Breast epithelium (tissue), 4 donors: ENCODE measurements at regions not wholly inside any gene's neighbourhood (a gene's known extent, or its start where the extent isn't known, plus 50 kb on each side); places are given as distances from the start of the nearest gene placed in this dataset.

ENCODE experiments used
- DNase-seq, 2 donors: peaks; one replicate each; pipeline ENCODE4 v3.0.0-alpha.2; 2019; ENCODE audit warnings: low spot score in 2 of 2
- H3K27ac ChIP-seq, 2 donors: fragments of 200-600 bp; sonication (generic) in 1 of 2; one replicate each; pipeline ENCODE4 v1.5.1; 2016 to 2019; ENCODE audit warnings: mild to moderate bottlenecking in 1 of 2
- H3K27me3 ChIP-seq, 2 donors: fragments of 200-600 bp; sonication (generic) in 1 of 2; one replicate each; pipeline versions ENCODE4 v1.5.1 to v1.6.0; 2017 to 2019; ENCODE audit warnings: control low read depth in 1 of 2, mild to moderate bottlenecking in 1 of 2
- H3K36me3 ChIP-seq: fragments of 200-600 bp; one replicate; pipeline ENCODE4 v1.5.1; 2019
- H3K4me1 ChIP-seq, 2 donors: fragments of 200-600 bp; sonication (generic); one replicate each; pipeline ENCODE4 v1.5.1; 2016 to 2019; ENCODE audit warnings: control low read depth in 1 of 2
- H3K4me3 ChIP-seq, 3 donors: fragments of 200-600 bp; sonication (generic); 1 replicate in 2 of 3; 2 replicates in 1 of 3; pipeline ENCODE4 v1.5.1; 2016 to 2019; ENCODE audit warnings: mild to moderate bottlenecking in 3 of 3, moderate library complexity in 2 of 3
- H3K9me3 ChIP-seq, 2 donors: fragments of 200-600 bp; sonication (generic) in 1 of 2; one replicate each; pipeline ENCODE4 v1.5.1; 2016 to 2019; ENCODE audit warnings: control low read depth in 1 of 2
- CTCF ChIP-seq, 3 donors: fragments of 450-650 bp; IDR thresholded peaks; one replicate each; pipeline ENCODE4 v1.5.1; 2016 to 2017; ENCODE audit warnings: antibody characterized with exemption in 3 of 3, mild to moderate bottlenecking in 3 of 3, moderate library complexity in 3 of 3
- POLR2A ChIP-seq: fragments of 450-650 bp; IDR thresholded peaks from one replicate; pipeline ENCODE4 v1.6.1; 2016; ENCODE audit warnings: antibody characterized with exemption, mild to moderate bottlenecking, moderate library complexity
- POLR2AphosphoS5 ChIP-seq, 3 donors: sonication (generic); formaldehyde crosslinking; IDR thresholded peaks; one replicate each; pipeline ENCODE4 v1.6.1; 2017; ENCODE audit warnings: antibody characterized with exemption in 3 of 3
- intact Hi-C: fragments of 100-400 bp; cut with DNase I; formaldehyde crosslinking; loops from one replicate; pipeline ENCODE4 v1.15.1; 2023; ENCODE audit warnings: low total_unique reads

GRCh38 chr12:14280921-14281320 lies 84.6 kb upstream of the ATF7IP start:
- H3K9me3 ChIP-seq = no peaks in the 10 kb centered on the region
- no peak overlapping the region for H3K27ac ChIP-seq
- H3K36me3 ChIP-seq = no peaks in the 10 kb centered on the region
- H3K4me1 ChIP-seq = no peaks in the 10 kb centered on the region
- TF ChIP-seq POLR2AphosphoS5 (IDR thresholded peaks at IDR 0.05) = no peak
- TF ChIP-seq CTCF (IDR thresholded peaks at IDR 0.05) = no peak
- no peak for TF ChIP-seq POLR2A
- intact Hi-C loops = no loop called here
- no peak for DNase-seq
- no peak overlapping the region for H3K4me3 ChIP-seq
- no peaks in the 10 kb centered on the region for H3K27me3 ChIP-seq

- H3K27ac ChIP-seq = no peak overlapping the region
- no peaks in the 10 kb centered on the region for H3K36me3 ChIP-seq
- H3K9me3 ChIP-seq = no peaks in the 10 kb centered on the region
- DNase-seq = no peak
- no peak for TF ChIP-seq CTCF (IDR thresholded peaks at IDR 0.05)
- no peak for TF ChIP-seq POLR2A
- TF ChIP-seq POLR2AphosphoS5 (IDR thresholded peaks at IDR 0.05) = no peak
- no peaks in the 10 kb centered on the region for H3K4me1 ChIP-seq
- H3K4me3 ChIP-seq = no peak overlapping the region
- intact Hi-C loops = no loop called here
- no peaks in the 10 kb centered on the region for H3K27me3 ChIP-seq
These were observed 83.9 kb upstream of the ATF7IP start for GRCh38 chr12:14281539-14281938.

- TF ChIP-seq POLR2A (no peak), POLR2AphosphoS5 (IDR thresholded peaks at IDR 0.05) (no peak), CTCF (IDR thresholded peaks at IDR 0.05) (no peak)
- Histone ChIP-seq H3K27ac (no peak overlapping the region), H3K27me3 (no peaks in the 10 kb centered on the region), H3K9me3 (no peaks in the 10 kb centered on the region), H3K4me3 (no peak overlapping the region), H3K36me3 (no peaks in the 10 kb centered on the region), H3K4me1 (no peaks in the 10 kb centered on the region)
- DNase-seq = no peak
- intact Hi-C loops = no loop called here
These were observed 81.9 kb upstream of the ATF7IP start for GRCh38 chr12:14283489-14284144.

- no peaks in the 10 kb centered on the region for H3K4me1 ChIP-seq
- TF ChIP-seq POLR2AphosphoS5 (IDR thresholded peaks at IDR 0.05) = no peak
- TF ChIP-seq POLR2A = no peak
- no peak for TF ChIP-seq CTCF (IDR thresholded peaks at IDR 0.05)
- H3K36me3 ChIP-seq = no peaks in the 10 kb centered on the region
- no peaks in the 10 kb centered on the region for H3K9me3 ChIP-seq
- no peaks in the 10 kb centered on the region for H3K27me3 ChIP-seq
- DNase-seq = no peak
- no peak overlapping the region for H3K27ac ChIP-seq
- no peak overlapping the region for H3K4me3 ChIP-seq
- intact Hi-C loops = no loop called here
These were observed 81.2 kb upstream of the ATF7IP start for GRCh38 chr12:14284184-14284722.

DNA sequence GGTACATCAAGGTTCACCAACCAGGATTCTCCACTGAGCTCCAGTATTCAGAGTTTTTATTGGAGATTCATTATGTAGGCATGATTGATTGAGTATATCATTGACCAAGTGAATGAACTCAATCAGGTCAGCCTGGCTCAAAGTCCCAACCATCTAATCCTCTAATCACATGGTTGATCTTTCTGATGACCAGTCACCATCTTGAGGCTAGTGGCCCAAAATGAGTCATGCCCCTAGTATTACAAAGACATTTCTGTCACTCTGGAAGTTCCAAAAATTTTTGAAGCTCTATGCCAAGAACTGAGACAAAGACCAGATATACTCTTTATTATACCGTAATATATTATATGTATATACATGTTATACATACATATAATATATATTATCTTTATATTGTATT lies 75.9 kb upstream of the ATF7IP start:
- H3K36me3 ChIP-seq = no peaks in the 10 kb centered on the region
- H3K4me1 ChIP-seq = no peaks in the 10 kb centered on the region
- peaks cover 0 to 5% of the 10 kb centered on the region in 2 donors for H3K9me3 ChIP-seq
- TF ChIP-seq POLR2AphosphoS5 (IDR thresholded peaks at IDR 0.05) = no peak
- no peak for TF ChIP-seq CTCF (IDR thresholded peaks at IDR 0.05)
- TF ChIP-seq POLR2A = no peak
- intact Hi-C loops = no loop called here
- no peak overlapping the region for H3K4me3 ChIP-seq
- no peaks in the 10 kb centered on the region for H3K27me3 ChIP-seq
- no peak for DNase-seq
- H3K27ac ChIP-seq = no peak overlapping the region
